ENCODE measurements at regions not wholly inside any gene's neighbourhood (a gene's known extent, or its start where the extent isn't known, plus 50 kb on each side); places are given as distances from the start of the nearest gene placed in this dataset.

DNA sequence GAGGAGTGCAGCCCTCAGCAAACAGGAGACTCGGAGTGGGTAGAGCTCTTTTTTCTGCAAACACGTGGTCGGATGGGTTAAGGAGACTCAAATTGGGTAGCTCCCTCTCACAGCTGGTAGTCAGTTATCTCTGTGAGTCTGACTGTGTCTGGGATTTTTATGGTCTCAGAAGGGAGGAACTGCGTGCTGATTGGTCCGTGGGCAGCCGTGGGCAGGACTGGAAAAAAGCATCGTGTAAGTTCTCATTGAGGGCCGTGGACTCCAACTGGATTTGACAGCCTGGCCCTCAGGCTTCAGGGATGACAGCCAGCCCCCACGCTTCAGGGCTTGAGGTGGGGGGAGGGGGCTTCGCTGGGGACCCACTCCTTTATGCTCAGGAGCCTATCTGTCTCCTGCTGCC, 463.9 kb downstream of the EPHA3 start:
- Histone ChIP-seq H3K9ac (replicated peaks; ENCODE audit: extremely low read depth, insufficient read depth, low read length) (no peak overlapping the region), H3K4me2 (ENCODE audit: insufficient read depth, low read length) (no peak overlapping the region), H3K9me3 (replicated peaks; ENCODE audit: control insufficient read depth, insufficient read depth, low read length) (no peaks in the 10 kb centered on the region), H3K27me3 (ENCODE audit: control insufficient read depth in 2 of 2, insufficient read depth in 2 of 2, low read length in 2 of 2) (no peaks in the 10 kb centered on the region), H2AFZ (ENCODE audit: low read depth, low read length) (no peak overlapping the region), H3K36me3 (ENCODE audit: control insufficient read depth in 2 of 2, extremely low read depth in 1 of 2, insufficient read depth in 2 of 2, low read length in 2 of 2) (no peaks in the 10 kb centered on the region), H3K79me2 (ENCODE audit: control insufficient read depth, insufficient read depth, low read length) (no peaks in the 10 kb centered on the region), H3K4me3 (replicated peaks in 1 of 3; ENCODE audit: insufficient read depth in 1 of 3, low read depth in 1 of 3, low read length in 3 of 3) (no peak overlapping the region), H3K27ac (ENCODE audit: insufficient read depth, low read depth, low read length) (no peak overlapping the region), H4K20me1 (replicated peaks; ENCODE audit: control insufficient read depth, extremely low read depth, insufficient read depth, low read length) (no peaks in the 10 kb centered on the region), H3K4me1 (ENCODE audit: control insufficient read depth, extremely low read depth, insufficient read depth, low read length) (no peaks in the 10 kb centered on the region), H3K9me1 (replicated peaks; ENCODE audit: control insufficient read depth, extremely low read depth, insufficient read depth, low read length) (no peaks in the 10 kb centered on the region)
- intact Hi-C loops (cut with micrococcal nuclease) (no loop called here), dilution Hi-C loops (cut with MboI; ENCODE audit: extremely low pct_ligation_motif_present, low sequenced_read_pairs) (no loop called here)
- POLR2A ChIA-PET, result no interaction called here
- FAIRE-seq, result no peak
- TF ChIP-seq GATA2 (IDR thresholded peaks at IDR 0.05; ENCODE audit: insufficient read depth, insufficient read length, low read depth, low read length), result no peak
- no peak for TF ChIP-seq MYC (IDR thresholded peaks at IDR 0.05; ENCODE audit: low read depth, low read length)
- TF ChIP-seq, protein P1, sequence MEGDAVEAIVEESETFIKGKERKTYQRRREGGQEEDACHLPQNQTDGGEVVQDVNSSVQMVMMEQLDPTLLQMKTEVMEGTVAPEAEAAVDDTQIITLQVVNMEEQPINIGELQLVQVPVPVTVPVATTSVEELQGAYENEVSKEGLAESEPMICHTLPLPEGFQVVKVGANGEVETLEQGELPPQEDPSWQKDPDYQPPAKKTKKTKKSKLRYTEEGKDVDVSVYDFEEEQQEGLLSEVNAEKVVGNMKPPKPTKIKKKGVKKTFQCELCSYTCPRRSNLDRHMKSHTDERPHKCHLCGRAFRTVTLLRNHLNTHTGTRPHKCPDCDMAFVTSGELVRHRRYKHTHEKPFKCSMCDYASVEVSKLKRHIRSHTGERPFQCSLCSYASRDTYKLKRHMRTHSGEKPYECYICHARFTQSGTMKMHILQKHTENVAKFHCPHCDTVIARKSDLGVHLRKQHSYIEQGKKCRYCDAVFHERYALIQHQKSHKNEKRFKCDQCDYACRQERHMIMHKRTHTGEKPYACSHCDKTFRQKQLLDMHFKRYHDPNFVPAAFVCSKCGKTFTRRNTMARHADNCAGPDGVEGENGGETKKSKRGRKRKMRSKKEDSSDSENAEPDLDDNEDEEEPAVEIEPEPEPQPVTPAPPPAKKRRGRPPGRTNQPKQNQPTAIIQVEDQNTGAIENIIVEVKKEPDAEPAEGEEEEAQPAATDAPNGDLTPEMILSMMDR (IDR thresholded peaks at IDR 0.05; ENCODE audit: extremely low read depth in 1 of 2, insufficient read depth in 1 of 2, low read depth in 1 of 2, low read length in 2 of 2), result no peak
- no peak for TF ChIP-seq MAX (IDR thresholded peaks at IDR 0.05; ENCODE audit: insufficient read depth, insufficient read length)
- no peak for TF ChIP-seq FOS (IDR thresholded peaks at IDR 0.05; ENCODE audit: borderline replicate concordance, insufficient read depth, low read length)
- no peak for TF ChIP-seq POLR2A (IDR thresholded peaks at IDR 0.05; ENCODE audit: low read depth, low read length)
- no peak for TF ChIP-seq EZH2 (IDR thresholded peaks at IDR 0.05; ENCODE audit: borderline replicate concordance, low read depth, low read length, severe bottlenecking)
- TF ChIP-seq POLR2AphosphoS5 (IDR thresholded peaks at IDR 0.05; ENCODE audit: insufficient read depth, low read depth, low read length), result no peak
- no peak for TF ChIP-seq JUN (IDR thresholded peaks at IDR 0.05; ENCODE audit: borderline replicate concordance, insufficient read depth, insufficient read length, low read depth)
- no TSS peak for BruUV-seq (replicated peaks)
- CTCF ChIA-PET, result no interaction called here
- DNase-seq (ENCODE audit: low read depth, low spot score), result no peak

Measured in endothelial cell of umbilical vein (primary cell).